ENCODE measurements at regions not wholly inside any gene's neighbourhood (a gene's known extent, or its start where the extent isn't known, plus 50 kb on each side); places are given as distances from the start of the nearest gene placed in this dataset.

DNA sequence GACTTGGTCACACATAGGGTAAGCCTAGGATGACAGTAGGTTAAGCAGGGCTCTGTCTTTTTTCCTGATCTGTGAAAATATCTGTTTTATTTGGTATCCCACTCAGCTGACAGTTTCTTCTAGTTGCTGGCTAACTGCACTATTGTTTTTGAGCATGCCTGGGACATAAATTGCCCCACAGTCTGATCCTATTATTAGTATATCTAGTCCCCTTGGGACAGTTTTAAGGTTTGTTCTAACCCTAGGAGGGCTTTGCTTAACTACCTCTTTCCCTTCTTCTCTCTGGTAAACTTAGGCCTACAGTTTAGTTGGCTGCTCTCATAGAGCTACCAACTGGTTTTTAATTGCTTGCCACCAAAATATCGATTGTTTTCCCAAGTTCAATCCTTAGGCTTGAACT is 446.6 kb downstream of the ARHGEF28 start:
- no peak for DNase-seq

DNA sequence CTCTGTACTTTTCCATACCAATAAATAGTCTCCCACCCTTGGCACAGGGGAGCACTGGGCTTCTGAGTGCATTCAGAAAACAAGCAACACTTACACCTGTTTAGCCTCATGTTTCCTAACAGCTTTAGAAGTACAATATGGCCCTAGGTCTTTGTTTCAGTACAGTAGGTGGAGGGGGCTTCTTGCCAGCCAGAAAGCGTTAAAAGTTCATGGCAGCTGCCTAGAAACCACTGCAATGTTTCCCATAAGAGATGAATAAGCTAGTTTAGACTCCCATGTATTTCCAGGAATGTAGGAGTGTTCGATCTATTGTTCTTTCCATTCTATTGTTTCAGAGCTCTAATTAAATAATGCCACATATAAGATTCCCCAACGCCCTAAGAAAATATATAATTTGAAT is 444.8 kb downstream of the ARHGEF28 start:
- no peak for DNase-seq

DNA sequence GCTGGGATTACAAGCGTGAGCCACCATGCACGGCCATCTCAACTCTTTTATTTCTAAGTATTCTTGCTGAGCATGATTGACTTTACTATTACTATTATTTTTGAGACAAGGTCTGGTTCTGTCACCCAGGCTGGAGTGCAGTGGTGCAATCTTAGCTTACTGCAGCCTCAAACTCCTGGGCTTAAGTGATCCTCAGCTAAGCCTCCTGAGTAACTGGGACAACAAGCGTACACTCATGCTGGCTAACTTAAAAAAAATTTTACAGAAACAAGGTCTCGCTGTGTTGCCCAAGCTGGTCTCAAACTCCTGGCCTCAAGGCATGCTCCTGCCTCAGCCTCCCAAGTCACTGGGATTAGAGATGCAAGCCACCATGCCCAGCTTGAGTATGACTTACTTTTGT is 443.7 kb downstream of the ARHGEF28 start:
- DNase-seq: no peak

DNA sequence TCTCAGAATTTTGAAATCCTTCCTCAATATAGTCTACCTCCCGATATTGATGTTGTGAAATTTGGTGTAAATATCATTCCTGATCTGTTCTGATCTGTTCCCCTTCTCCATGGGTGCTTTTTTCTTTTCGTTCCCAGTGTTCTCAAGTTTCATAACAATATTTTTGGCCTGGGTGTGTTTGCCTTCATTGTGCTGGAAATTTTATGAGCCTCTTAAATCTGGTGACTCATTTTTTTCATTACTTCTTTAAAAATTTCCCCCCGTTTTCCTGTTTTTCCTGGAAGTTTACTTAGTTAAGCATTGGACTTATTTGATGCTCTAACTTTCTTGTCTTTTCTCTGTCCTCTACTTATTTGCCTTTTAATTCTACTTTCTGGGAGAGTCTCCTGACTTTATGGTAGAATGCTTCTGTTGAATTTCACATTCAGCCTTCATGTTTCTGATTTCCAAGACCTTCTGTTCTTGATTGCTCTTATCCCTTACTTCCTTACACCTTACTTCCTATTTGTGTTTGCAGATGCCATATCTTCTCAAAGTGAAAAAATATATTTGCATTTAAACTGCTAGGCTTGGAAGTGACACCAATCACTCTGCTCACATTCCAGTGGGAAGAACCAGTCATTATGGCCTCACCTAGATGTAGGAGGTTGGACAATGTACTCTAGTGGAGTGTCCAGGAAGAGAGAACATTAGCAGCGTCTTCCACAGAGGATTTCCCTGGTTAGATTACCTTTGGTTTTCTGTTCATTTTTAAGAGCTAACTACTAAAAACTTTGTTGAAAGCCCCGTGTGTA is 441.9 kb downstream of the ARHGEF28 start:
- no peak for DNase-seq

DNA sequence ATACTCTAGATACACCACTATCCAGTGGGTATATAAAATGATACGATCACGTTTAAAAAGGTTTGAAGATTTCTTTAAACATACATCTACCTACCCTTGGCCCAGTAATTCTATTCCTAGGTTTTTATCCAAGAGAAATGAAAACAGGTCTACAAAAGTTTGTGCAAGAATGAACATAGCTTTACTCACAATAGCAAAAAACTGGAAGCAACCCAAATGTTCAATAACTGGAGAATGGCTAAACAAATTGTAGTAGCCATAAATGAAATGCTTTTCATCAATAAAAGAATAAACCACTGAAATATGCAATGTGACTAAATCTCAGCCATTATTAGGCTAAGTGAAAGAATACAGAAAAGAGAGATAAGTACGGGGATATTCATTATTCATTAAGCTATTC is 438.9 kb downstream of the ARHGEF28 start:
- no peak for DNase-seq

DNA sequence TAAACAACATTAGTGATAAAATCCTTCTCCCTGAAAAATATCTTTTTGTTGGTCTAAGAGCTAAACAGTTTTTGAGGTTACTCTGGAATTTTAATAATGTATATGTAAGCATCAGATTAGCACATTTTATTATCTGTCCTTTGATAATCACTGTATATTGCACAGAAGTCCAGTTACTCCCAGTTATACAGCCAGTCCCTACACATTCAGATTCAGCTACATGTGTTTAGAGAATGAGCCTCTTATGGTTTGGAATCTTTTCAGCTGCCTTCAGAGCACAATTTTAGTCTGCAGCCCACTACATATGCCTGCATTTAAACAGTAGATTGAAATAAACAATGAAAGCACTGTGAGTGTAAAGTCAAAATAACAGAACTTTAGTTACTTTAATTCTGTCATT is 438.2 kb downstream of the ARHGEF28 start:
- DNase-seq: no peak

DNA sequence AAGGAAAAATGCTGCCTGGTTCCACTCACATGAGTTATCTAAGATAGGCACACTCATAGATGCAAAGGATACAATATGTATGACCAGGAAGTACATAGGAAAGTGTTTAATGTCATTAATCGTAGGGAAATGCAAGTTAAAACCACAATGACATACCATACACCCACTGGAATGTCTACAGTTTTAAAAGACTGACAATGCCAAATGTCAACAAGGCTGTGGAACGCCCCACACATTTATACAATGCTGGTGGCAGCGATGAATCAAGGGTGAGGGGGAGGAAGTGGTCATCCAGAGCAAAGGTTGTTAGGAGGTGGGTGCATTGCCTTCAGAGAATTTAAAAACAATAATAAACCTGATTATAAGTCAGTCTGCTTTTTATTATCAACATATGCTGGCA is 437.8 kb downstream of the ARHGEF28 start:
- peak; percentile 95 for DNase-seq

DNA sequence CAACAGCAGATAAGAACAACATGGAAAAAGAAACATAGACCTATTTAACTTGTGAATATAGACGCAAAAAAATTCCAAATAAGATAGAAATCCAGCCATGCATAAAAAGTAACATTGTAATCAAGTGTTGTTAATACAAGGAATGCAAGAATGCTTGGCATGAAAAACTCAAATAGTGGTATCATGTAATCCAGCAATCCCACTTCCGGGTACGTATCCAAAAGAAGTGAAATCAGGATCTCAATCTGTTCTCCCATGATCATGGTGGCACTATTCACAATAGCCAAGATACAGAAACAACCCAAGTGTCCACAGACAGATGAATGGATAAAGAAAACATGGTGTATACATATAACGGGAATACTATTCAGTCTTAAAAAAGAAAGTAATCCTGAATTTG is 437.4 kb downstream of the ARHGEF28 start:
- no peak for DNase-seq

DNA sequence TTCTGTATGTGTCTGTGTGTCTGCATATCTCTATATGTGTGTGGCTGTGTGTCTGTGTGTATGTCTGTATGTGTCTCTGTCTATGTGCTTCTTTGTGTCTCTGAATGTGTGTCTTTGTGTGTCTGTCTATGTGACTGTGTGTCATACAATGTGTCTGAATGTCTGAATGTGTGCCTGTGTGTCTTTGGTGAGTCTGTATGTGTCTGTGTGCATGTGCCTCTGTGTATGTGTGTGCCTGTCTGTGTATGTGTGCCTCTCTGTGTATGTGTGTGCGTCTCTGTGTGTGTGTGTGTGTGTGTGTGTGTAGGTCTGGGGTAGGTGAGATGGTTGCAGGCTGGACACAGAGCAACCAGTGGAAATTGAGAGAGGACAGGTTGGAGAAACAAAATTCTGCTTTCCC is 435.3 kb downstream of the ARHGEF28 start:
- DNase-seq: no peak

DNA sequence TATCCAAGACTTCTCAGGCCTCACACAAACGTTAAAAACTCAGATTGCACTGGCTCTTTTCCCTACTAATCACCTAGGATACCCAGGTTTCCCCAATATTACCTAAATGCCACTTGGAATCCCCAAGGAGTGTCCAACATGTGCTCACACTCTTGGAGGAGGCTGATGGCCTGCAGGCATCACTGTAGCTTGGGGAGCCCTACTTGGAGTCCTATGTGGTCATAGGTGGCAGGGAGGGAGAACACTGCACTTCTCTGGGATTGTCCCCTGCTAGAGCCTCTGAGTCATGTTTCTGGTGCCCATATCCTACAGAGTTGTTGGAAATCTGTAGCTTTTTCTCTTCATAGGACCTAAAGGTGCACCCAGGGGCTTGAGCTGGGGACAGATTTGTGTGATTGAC is 433.7 kb downstream of the ARHGEF28 start:
- no peak for DNase-seq

DNA sequence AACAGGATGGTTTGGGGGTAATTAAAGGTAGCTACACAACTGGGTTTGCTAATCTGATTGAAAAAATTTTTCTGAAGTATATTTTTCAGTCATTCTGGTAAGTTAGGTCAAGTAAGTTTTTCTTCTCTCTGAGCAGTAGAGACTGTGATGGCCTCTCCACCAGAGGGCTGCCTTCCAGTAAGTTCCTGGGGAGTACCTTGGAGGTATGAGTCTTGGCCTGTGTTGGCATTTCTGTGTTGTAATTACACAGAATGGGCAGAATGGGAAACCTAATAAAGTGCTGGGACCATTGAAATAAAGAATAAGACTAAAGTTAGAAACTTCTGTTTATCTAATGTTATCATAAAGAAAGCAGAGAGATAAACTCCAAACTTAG is 430.8 kb downstream of the ARHGEF28 start:
- DNase-seq: peak; percentile 16

DNA sequence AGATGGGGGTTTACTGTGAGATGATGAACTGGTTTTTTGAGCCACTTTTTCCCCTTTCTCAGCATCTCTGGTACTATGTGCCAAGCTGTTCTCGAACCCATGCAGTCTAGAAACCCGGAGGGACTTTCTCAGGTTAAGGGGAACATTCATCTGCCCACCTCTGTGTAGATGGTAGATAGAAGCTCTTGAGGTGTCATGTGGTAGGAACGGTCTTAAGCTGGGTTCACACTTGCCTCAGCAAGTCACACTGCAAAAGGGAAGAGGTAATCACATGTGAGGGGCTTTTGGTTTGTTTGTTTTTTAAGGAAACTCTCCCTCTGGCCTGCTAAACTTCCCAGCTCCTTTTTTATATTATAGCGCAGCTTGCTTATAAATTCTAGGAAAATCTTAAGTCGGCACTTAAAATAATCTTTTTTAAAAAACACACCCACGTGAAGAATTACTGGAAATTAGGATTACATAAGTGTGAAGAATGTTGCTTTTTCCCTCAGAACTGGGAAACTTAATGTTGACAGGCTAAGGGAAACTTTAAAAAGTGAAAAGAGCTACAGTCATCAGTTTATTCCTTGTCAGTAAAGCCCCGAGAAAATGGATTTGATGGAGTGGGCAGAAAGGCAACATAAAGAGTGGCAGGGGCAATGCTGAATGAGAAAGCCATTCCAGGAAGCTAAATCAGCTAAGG is 430.3 kb downstream of the ARHGEF28 start:
- DNase-seq: no peak

DNA sequence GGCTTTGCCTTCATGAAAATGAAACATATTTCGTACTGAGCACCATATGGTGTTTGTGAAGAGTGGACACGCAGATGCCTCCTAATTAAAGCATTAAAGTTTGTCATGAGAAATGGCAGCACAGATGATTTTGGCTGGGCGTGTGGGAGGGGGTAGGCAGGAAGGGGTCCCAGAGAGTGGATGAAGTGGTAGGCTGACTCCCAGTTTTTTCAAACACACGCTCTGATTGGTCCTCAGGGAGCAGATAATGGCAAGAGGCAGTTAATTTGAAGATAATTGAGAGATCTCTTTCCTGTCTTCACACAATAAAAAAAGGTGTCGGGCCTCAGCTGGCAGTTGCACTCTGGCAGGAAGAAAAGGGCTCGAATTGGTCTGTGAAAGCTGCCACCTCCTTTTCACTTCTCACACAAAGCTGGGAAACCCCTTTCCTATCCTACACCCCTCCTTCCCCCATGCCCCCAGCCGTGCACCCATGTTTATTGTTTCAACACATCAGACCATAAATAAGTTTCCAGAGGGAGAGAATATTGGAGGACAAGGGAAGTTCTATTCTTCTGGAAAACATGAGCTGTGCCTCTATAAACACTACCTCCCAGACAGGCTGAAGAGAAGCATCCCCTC is 429.6 kb downstream of the ARHGEF28 start:
- DNase-seq: no peak

DNA sequence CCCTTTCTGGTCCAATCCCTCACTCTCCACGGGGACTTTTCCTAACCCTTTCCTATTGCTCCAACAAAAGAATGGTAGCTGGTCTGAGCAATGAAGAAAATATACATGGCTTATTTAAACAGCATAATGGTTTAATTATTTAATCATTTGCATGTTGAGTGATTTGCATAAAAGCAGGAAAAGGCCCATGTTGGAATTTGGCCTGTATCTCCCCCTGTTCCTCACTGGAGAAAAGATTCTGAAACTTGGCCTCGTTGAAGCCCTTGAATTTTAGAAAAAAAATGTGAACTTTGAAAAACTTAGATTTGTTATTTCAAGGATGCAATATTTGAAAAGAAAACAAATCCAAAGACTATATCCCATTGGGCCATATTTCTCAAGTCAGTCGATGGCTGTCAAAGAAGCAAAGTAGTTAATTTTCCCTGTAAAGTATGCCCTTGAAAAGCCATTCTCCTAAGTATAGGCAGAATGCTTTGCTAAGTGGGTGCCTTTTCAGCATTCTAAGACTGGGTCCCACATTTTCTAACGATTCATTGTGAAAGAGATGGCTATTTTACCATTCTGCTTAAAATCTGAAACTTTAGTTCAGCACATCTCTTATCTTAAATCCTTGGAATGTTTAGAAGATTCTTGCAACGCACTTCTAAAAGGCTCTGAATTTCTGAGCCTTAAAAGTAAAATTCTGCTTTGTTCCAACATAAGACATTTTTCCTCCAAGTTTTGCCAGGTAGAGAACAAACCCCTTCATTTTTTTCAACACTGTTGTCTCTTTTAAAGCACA is 428.8 kb downstream of the ARHGEF28 start:
- DNase-seq: peak; percentile 22

DNA sequence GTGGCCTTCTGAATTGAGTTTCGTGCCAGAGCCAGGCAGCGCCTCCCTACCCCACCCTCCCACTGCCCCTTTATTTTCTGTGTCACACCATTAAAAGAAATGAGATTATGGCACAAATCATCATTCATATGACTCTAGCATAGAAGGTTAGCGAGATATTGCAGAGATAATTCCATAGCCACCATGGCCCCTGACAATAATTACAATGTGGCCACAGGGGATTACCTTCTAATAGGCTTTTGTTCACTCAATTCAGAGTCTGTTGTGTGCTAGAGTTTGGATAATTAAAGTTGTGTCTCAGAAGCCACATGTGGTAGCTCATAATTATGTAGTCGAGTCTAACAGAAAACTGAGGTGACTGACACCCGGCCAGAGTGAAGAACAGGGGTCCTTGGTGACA is 428.1 kb downstream of the ARHGEF28 start:
- DNase-seq: no peak

DNA sequence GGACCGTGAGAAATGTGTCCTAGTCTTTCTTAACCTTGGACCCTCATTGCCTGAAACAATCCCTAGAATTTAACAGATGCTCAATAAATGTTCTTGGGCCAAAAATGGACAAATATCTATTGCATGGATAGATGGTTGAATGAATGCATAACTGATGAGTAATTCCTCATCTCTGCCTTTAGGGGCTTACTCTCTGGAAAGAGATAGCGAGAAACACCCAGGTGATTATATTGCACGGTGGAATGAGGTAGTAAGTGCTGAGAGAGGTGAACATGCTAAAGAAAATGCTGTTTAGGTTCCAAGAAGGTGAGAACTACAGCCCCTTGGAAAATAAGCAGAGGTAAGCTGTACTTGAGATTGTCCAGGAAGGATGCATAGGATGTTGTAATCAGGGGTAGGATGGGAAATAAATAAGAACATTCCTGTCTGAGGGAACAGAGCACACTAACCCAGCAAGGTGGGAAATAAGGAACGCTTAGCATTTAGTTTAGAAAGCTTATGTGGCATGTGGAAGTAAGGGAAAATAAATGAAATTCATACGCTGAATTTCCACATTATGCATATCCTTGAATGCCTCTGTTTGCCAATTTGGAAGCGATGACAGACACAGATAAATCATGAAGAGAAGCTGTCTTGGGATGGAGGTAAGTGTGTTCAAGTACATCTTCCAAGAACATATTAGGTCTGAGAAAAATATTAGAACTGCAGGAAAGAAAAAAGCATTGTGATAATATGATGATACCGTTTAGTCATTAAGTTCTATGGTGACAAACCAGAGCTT is 426.6 kb downstream of the ARHGEF28 start:
- no peak for DNase-seq

DNA sequence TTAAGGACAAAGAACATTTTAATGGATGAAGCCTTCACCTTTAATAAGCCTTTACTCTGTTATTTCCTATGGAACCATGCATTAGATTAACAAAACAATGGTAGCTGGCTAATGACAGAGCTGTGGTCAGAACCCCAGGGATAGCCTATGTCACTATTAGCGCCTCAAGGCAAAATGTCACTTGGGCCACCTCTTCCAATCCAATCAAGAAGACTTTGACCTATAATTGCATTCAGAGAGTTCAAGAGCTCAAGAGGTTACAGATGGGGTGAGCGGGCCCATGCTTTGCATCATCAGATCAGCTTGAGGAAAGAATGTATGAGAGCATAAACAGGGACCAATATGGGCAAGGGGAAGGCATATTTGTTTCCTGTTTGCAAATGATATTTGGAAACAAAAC is 425.1 kb downstream of the ARHGEF28 start:
- DNase-seq: no peak

DNA sequence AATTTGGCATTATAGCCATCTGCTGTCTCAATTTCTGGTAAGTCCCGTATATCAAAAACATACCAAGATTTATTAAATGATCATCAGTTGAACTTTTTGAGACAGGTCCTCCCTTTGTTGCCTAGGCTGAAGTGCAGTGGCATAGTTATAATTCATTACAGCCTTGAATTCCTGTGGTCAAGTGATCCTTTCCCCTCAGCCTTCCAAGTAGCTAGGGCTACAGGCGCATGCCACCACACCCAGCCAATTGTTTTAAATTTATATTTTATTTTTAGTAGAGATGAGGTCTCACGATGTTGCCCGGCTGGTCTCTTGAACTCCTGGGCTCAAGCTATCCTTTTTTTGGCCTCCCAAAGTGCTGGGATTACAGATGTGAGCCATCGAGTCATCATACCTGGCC is 418.9 kb downstream of the ARHGEF28 start:
- DNase-seq: no peak

DNA sequence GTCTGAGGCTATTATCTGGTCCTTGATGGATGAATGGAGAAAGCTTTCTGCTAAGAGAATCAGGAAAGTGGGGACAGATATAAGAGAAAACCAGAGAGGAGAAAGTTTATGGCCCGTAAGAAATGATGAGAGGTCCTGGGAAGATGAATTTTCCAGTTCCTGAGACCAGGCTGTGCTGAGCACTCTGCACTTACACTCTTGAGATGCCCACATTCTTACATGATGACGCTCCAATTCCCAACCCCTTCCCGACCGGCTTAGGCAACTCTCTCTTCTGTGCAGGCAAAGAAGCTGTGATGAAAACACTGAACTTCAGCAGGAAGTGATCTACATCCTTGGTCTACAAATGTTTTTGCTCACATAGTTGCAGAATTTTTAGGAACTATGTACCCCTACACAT is 417.0 kb downstream of the ARHGEF28 start:
- peak; percentile 82 for DNase-seq

DNA sequence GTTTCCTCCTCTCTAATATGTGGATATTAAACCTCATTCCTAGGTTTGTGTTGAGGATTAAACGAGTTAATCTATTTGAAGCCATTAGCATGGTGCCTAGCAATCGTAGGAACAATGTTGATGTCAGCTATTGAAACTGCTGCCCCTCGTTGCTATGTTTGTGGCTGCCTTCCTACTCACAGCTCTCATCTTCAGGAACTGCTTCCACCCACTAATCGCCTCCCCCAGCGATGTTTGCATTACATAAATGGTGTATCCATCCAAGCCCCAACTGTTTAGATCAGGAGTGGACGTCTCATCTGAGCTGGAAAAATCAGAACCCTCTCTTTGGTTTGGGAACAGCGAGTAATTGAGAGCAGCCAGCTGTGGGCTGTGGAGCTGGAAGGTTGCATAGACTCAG is 416.6 kb downstream of the ARHGEF28 start:
- DNase-seq: no peak

DNA sequence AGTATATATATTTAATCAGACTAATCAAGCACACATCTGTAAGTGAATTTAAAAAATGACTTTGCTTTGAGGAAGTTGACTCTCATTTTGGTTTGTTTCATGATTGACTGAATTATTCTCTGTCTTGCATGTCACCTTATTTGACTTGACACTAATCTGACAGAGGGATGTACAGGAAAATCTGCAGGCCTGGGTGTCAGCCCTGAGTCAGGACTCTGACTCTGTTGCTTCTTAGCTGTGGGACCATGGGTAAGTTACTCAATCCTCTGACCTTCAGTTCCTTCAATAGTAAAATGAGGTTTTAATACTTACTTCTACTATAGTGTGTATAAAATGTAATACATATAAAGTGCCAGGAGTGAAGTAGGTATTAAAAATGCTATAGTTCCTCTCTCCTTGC is 415.9 kb downstream of the ARHGEF28 start:
- DNase-seq: no peak

DNA sequence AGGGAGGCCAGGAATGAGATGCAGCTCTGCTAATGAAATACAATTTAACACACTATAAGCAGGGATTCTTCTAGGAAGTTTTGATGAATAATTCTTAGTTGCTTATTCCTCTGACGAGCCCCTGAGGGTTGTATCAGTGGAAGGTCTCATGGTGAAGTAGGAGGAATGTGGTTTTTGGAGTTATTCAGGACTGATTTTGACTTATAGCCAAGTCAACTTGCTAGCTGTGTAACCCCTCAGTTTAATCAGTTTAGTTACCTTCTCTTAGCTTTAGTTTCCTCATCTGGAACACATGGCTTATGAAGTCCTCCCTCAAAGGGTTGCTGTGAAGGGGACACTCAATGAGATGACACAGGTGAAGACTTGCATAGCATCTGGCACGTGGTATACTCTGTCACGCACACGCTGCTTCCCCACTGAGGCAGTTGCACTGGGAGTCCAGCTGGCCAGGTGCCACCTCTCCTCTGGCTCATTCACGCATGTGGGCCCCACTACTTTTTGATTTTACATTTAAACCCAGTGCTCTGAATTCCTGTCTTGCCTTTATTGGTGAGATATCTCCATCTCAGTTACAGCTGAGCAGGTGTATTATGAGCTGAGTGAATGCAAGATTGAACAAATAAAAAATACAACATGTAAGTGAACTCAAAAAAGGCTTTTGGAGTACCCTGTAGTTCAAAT is 415.0 kb downstream of the ARHGEF28 start:
- DNase-seq: peak; percentile 40

All from fibroblast of skin of right biceps (primary cell).